Spleen (tissue), 11 donors: ENCODE measurements at regions not wholly inside any gene's neighbourhood (a gene's known extent, or its start where the extent isn't known, plus 50 kb on each side); places are given as distances from the start of the nearest gene placed in this dataset.
A peak's percentile ranks its signal among the peaks of the same experiment; 100 is the strongest.

Experiments used
- DNase-seq: peaks from one replicate; pipeline ENCODE4 v3.0.0-alpha.2; 2020
- H3K27ac ChIP-seq, 8 donors: fragments of 200-600 bp; sonication (generic) in 7 of 8; 1 replicate in 4 of 8; 2 replicates in 4 of 8; pipeline versions ENCODE4 v1.5.0 to v1.8.0; 2016 to 2021; ENCODE audit warnings: inconsistent platforms in 4 of 8, mild to moderate bottlenecking in 4 of 8, moderate library complexity in 1 of 8
- H3K27me3 ChIP-seq, 7 donors: fragments of 200-600 bp; sonication (generic) in 6 of 7; replicated peaks in 1 of 7; 1 replicate in 4 of 7; 2 replicates in 3 of 7; pipeline versions ENCODE4 v1.5.0 to v1.8.0; 2016 to 2021; ENCODE audit warnings: inconsistent platforms in 3 of 7, mild to moderate bottlenecking in 1 of 7
- H3K36me3 ChIP-seq, 6 donors: fragments of 200-600 bp; sonication (generic) in 5 of 6; 1 replicate in 4 of 6; 2 replicates in 2 of 6; pipeline versions ENCODE4 v1.5.0 to v1.8.0; 2016 to 2021; ENCODE audit warnings: inconsistent platforms in 2 of 6
- H3K4me1 ChIP-seq, 6 donors: fragments of 200-600 bp; sonication (generic) in 5 of 6; 1 replicate in 3 of 6; 2 replicates in 3 of 6; pipeline versions ENCODE4 v1.5.0 to v1.8.0; 2016 to 2021; ENCODE audit warnings: inconsistent platforms in 3 of 6
- H3K4me3 ChIP-seq, 8 donors: fragments of 200-600 bp; sonication (generic) in 7 of 8; 1 replicate in 4 of 8; 2 replicates in 4 of 8; pipeline versions ENCODE4 v1.5.0 to v1.8.0; 2016 to 2021; ENCODE audit warnings: inconsistent platforms in 4 of 8, mild to moderate bottlenecking in 4 of 8, moderate library complexity in 2 of 8
- H3K9me3 ChIP-seq, 8 donors: fragments of 200-600 bp; sonication (generic) in 7 of 8; 1 replicate in 4 of 8; 2 replicates in 4 of 8; pipeline versions ENCODE4 v1.5.0 to v1.8.0; 2016 to 2021; ENCODE audit warnings: inconsistent platforms in 4 of 8
- POLR2A ChIP-seq, 3 donors: fragments of 450-650 bp; IDR thresholded peaks; one replicate each; pipeline ENCODE4 v1.5.1; 2017; ENCODE audit warnings: antibody characterized with exemption in 3 of 3, mild to moderate bottlenecking in 1 of 3
- POLR2AphosphoS5 ChIP-seq, 3 donors: sonication (generic); formaldehyde crosslinking; IDR thresholded peaks; one replicate each; pipeline ENCODE4 v1.5.1; 2017; ENCODE audit warnings: antibody characterized with exemption in 3 of 3
- WGBS, 5 donors: extraction: QIAGEN DNeasy Blood & Tissue Kit in 3 of 5; methylation state at CpG; one replicate each; pipeline versions ENCODE4 v1.1.5 to v1.1.7; 2013 to 2018; 5-methylcytosine and 5-hydroxymethylcytosine counted together
- intact Hi-C: fragments of 100-400 bp; cut with DNase I; formaldehyde crosslinking; loops from one replicate; pipeline ENCODE4 v1.15.0; 2023; ENCODE audit warnings: low total_unique reads
- TF ChIP-seq, protein P1 (sequence below), 11 experiments: fragments of 200-600 bp in 7 of 11; fragments of 450-650 bp in 4 of 11; sonication (generic) in 4 of 11; IDR thresholded peaks in 8 of 11; conservative IDR thresholded peaks in 3 of 11; 1 replicate in 7 of 11; 2 replicates in 4 of 11; pipeline versions ENCODE4 v1.4.0 to v1.8.0; 2016 to 2021; ENCODE audit warnings: antibody characterized with exemption in 11 of 11, inconsistent platforms in 4 of 11, mild to moderate bottlenecking in 1 of 11
- donor health status: healthy with polysubstance abuse.
- donor health status: DM: no; HTN: no; CAD: no; lungs with moderate emphysema.
- donor health status: DM: no; HTN: no; CAD: no.
- donor health status: Bipolar disorder and iron deficiency.
- donor health status: healthy.
- donor health status: DM: no; HTN: no; CAD: no.
- donor health status: DM: yes; HTN: yes; CAD: no.

DNA sequence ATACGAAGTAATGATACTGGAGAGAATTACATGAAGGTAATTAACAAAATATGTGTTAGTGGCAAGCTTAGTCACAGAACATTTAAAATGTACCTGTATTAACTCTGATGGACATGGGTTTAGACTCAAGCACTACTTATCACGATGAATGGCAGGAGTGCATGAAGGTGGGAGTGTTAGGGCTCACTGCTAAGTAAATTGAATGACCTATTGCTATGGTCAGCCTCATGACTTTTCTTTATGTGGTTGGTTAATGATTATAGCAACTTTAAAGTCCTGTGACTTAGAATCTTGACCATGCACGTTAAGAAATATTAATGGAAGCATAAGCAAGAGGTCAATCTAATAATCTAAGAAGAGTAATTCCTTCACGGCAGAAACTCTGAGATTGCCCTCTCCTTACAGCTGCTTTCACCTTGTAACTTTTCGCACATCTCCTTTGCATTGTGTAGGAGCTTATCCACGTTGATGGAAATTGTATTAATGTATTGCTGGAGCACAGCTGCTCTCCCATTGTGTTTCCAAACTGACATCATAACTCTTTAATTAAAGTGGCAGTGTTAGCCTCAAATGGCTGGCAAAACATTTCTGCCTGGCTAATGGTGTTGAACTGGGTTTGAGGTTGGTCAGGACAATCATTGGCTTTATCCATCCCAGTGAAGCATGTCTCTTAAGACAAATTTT is 114.5 kb downstream of the RXFP2 start:
- DNase-seq = no peak
- Histone ChIP-seq H3K4me3 (no peak overlapping the region), H3K9me3 (no peaks in the 10 kb centered on the region), H3K4me1 (no peaks in the 10 kb centered on the region), H3K36me3 (no peaks in the 10 kb centered on the region), H3K27me3 (no peaks in the 10 kb centered on the region), H3K27ac (no peak overlapping the region)
- WGBS, 5 donors = 82 to 91% (median 89%) methylated on average over 6 of the region's 6 CpGs
- TF ChIP-seq POLR2AphosphoS5 (IDR thresholded peaks at IDR 0.05) = no peak
- no peak for TF ChIP-seq POLR2A (IDR thresholded peaks at IDR 0.05)
- TF ChIP-seq, protein P1, sequence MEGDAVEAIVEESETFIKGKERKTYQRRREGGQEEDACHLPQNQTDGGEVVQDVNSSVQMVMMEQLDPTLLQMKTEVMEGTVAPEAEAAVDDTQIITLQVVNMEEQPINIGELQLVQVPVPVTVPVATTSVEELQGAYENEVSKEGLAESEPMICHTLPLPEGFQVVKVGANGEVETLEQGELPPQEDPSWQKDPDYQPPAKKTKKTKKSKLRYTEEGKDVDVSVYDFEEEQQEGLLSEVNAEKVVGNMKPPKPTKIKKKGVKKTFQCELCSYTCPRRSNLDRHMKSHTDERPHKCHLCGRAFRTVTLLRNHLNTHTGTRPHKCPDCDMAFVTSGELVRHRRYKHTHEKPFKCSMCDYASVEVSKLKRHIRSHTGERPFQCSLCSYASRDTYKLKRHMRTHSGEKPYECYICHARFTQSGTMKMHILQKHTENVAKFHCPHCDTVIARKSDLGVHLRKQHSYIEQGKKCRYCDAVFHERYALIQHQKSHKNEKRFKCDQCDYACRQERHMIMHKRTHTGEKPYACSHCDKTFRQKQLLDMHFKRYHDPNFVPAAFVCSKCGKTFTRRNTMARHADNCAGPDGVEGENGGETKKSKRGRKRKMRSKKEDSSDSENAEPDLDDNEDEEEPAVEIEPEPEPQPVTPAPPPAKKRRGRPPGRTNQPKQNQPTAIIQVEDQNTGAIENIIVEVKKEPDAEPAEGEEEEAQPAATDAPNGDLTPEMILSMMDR (IDR thresholded peaks at IDR 0.05 in 8 of 11, conservative IDR thresholded peaks at IDR 0.05 in 3 of 11) = no peak
- intact Hi-C loops = no loop called here

DNA sequence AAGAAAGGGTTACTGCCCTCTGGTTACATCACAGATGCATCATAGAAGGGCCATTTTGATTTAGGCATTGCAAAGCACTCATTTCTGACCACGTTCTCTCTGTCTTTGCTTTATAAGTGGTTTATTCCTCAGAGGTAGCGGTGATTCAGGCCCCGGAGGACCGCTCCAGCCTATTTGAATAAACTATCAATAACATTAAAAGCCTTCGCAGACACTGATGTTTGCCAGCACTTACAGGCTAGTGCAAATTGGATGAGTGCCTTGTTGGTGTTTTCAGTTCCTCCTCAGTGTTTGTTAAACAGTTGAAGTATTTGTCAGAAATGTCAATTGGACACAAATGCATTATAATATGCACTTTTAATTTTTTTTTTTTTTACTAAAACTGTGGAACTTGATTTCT is 120.2 kb downstream of the RXFP2 start:
- 45 to 67% (median 59%) methylated on average over 5 of the region's 5 CpGs for WGBS, 5 donors
- intact Hi-C loops = no loop called here
- H3K4me1 ChIP-seq = peaks cover 0 to 14% (median 4%) of the 10 kb centered on the region in 6 donors
- H3K9me3 ChIP-seq = no peaks in the 10 kb centered on the region
- peak overlapping the region in 2 of 8 donors; percentile 17 to 18 for H3K27ac ChIP-seq
- H3K27me3 ChIP-seq = no peaks in the 10 kb centered on the region
- TF ChIP-seq POLR2AphosphoS5 (IDR thresholded peaks at IDR 0.05) (no peak), POLR2A (IDR thresholded peaks at IDR 0.05) (no peak)
- TF ChIP-seq, protein P1 (IDR thresholded peaks at IDR 0.05 in 8 of 11, conservative IDR thresholded peaks at IDR 0.05 in 3 of 11) = no peak
- no peak overlapping the region for H3K4me3 ChIP-seq
- H3K36me3 ChIP-seq = no peaks in the 10 kb centered on the region
- DNase-seq = no peak

DNA sequence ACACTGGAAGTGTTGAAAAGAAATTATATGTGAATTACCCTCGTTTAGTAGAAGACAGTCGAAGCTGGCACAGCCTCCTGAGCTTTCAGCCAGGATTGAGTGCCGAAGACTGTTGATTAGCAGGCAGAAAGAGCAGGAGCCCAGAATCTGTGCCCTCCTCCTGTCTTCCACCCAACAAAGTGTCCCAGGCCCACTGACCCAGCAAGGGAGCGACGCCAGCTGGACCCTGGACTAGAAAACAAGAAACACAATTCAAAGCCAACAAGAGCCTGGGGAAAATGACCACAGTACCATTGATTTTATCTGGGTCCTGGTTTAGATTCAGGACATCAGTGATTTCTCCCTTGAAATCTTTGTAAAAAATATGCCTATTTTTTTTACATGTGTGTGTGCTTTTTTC is 120.7 kb downstream of the RXFP2 start:
- TF ChIP-seq POLR2AphosphoS5 (IDR thresholded peaks at IDR 0.05) = no peak
- TF ChIP-seq POLR2A (IDR thresholded peaks at IDR 0.05) = no peak
- TF ChIP-seq, protein P1 (IDR thresholded peaks at IDR 0.05 in 8 of 11, conservative IDR thresholded peaks at IDR 0.05 in 3 of 11) = no peak
- Histone ChIP-seq H3K4me3 (no peak overlapping the region), H3K27ac (peak overlapping the region in 2 of 8 donors; percentile 17 to 18), H3K9me3 (no peaks in the 10 kb centered on the region), H3K4me1 (peaks cover 0 to 14% (median 4%) of the 10 kb centered on the region in 6 donors), H3K27me3 (no peaks in the 10 kb centered on the region), H3K36me3 (no peaks in the 10 kb centered on the region)
- DNase-seq = no peak
- 72 to 92% (median 83%) methylated on average over 5 of the region's 5 CpGs for WGBS, 5 donors
- intact Hi-C loops = no loop called here

DNA sequence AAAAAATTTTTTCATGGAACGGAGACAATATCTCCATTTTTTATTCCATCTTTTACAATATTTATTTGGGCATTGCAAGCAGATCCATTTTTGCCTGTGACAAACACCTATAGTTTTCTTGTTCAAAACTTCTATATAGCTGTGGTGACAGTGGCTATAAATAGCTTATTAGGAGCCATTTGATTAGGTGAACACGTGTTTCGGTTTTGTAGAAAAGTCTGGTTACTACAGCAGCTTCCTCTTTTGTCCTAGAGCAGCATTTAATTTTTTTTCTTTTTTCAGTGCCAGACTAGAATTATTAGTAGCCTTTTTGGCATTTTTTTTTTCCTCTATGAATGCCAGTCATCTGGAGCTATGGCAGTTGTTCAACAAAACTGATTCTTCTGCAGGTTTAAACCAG is 123.5 kb downstream of the RXFP2 start:
- intact Hi-C loops = no loop called here
- DNase-seq = no peak
- Histone ChIP-seq H3K27ac (no peak overlapping the region), H3K4me1 (peaks cover 0 to 14% (median 5%) of the 10 kb centered on the region in 6 donors), H3K4me3 (no peak overlapping the region), H3K36me3 (no peaks in the 10 kb centered on the region), H3K9me3 (no peaks in the 10 kb centered on the region), H3K27me3 (no peaks in the 10 kb centered on the region)
- 47 to 57% (median 52%) methylated on average over 3 of the region's 3 CpGs for WGBS, 5 donors
- TF ChIP-seq, protein P1 (IDR thresholded peaks at IDR 0.05 in 8 of 11, conservative IDR thresholded peaks at IDR 0.05 in 3 of 11) = no peak
- TF ChIP-seq POLR2AphosphoS5 (IDR thresholded peaks at IDR 0.05) = no peak
- no peak for TF ChIP-seq POLR2A (IDR thresholded peaks at IDR 0.05)
